Suppressor macrophage treated with lipopolysaccharide for 1 hour (primary cell): ENCODE measurements at regions not wholly inside any gene's neighbourhood (a gene's known extent, or its start where the extent isn't known, plus 50 kb on each side); places are given as distances from the start of the nearest gene placed in this dataset.

Source experiments
- DNase-seq, 3 donors: peaks; one replicate each; pipeline ENCODE4 v3.0.0-alpha.2; 2020 to 2022

GRCh38 chr1:184882957-184883815, 91.1 kb downstream of the NIBAN1 start:
- no peak for DNase-seq

GRCh38 chr1:184881941-184882913, 92.1 kb downstream of the NIBAN1 start:
- peak in 1 of 3 donors; percentile 44 for DNase-seq

GRCh38 chr1:184879876-184880557, 94.3 kb downstream of the NIBAN1 start:
- DNase-seq: no peak

- no peak for DNase-seq
These were observed 95.7 kb downstream of the NIBAN1 start for GRCh38 chr1:184878602-184879001.

GRCh38 chr1:184878002-184878401, 96.3 kb downstream of the NIBAN1 start:
- no peak for DNase-seq

- DNase-seq: peak; percentile 35 to 78 (median 75)
These were observed 98.3 kb downstream of the NIBAN1 start for GRCh38 chr1:184876015-184876414.

GRCh38 chr1:184875218-184875617, 99.1 kb downstream of the NIBAN1 start:
- DNase-seq: no peak

GRCh38 chr1:184870319-184870718, 104.0 kb downstream of the NIBAN1 start:
- no peak for DNase-seq

GRCh38 chr1:184867866-184868689, 106.2 kb downstream of the NIBAN1 start:
- peak in 2 of 3 donors; percentile 21 to 28 for DNase-seq

- peak in 2 of 3 donors; percentile 25 to 36 for DNase-seq
These were observed 107.1 kb downstream of the NIBAN1 start for GRCh38 chr1:184866991-184867788.

- no peak for DNase-seq
These were observed 107.7 kb downstream of the NIBAN1 start for GRCh38 chr1:184866586-184866985.

GRCh38 chr1:184865831-184866230, 108.5 kb downstream of the NIBAN1 start:
- DNase-seq: no peak

- DNase-seq: no peak
These were observed 107.2 kb upstream of the EDEM3 start for GRCh38 chr1:184861755-184862336.

- no peak for DNase-seq
These were observed 106.5 kb upstream of the EDEM3 start for GRCh38 chr1:184860985-184861754.

GRCh38 chr1:184860535-184860934, 105.9 kb upstream of the EDEM3 start:
- no peak for DNase-seq

GRCh38 chr1:184859381-184860105, 104.9 kb upstream of the EDEM3 start:
- DNase-seq: peak; percentile 15 to 27 (median 18)

GRCh38 chr1:184858288-184858687, 103.6 kb upstream of the EDEM3 start:
- no peak for DNase-seq

- peak; percentile 28 to 64 (median 63) for DNase-seq
These were observed 100.0 kb upstream of the EDEM3 start for GRCh38 chr1:184854496-184855140.

GRCh38 chr1:184854036-184854435, 99.4 kb upstream of the EDEM3 start:
- no peak for DNase-seq
